GM18867 (cell line): ENCODE measurements at regions not wholly inside any gene's neighbourhood (a gene's known extent, or its start where the extent isn't known, plus 50 kb on each side); places are given as distances from the start of the nearest gene placed in this dataset.
"Not testable (repeated sequence)": the region's sequence is repeated elsewhere in the genome, so short reads cannot be mapped to it uniquely, and the experiment has no call there.

ENCODE experiments used
- ATAC-seq: cut with Tn5 transposase; IDR thresholded peaks from one replicate; pipeline ENCODE4 v1.9.1; 2021; ENCODE audit warnings: mild to moderate bottlenecking, moderate library complexity; ENCODE audit not compliant: unreplicated experiment

DNA sequence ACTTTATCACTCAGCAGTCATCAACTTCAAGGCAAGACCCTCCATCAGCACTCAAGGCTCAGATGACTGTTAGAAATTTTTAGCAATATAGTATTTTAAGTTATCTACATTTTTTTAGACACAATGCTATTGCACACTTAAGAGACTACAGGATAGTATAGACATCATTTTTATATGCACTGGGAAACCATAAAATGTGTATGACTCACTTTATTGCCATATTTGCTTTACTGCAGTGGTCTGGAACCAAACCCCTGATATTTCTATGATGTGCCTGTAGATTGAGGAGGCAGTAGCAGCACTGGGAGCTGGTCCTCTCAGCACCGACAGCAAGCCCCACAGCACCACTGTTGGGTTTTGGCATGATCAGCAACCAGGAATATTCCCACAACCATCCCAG, 264.8 kb upstream of the HNRNPA3 start:
- no peak for ATAC-seq

DNA sequence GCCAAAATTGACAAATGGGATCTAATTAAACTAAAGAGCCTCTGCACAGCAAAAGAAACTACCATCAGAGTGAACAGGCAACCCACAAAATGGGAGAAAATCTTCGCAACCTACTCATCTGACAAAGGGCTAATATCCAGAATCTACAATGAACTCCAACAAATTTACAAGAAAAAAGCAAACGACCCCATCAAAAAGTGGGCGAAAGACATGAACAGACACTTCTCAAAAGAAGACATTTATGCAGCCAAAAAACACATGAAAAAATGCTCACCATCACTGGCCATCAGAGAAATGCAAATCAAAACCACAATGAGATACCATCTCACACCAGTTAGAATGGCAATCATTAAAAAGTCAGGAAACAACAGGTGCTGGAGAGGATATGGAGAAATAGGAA, 261.4 kb upstream of the HNRNPA3 start:
- ATAC-seq = not testable (repeated sequence)

DNA sequence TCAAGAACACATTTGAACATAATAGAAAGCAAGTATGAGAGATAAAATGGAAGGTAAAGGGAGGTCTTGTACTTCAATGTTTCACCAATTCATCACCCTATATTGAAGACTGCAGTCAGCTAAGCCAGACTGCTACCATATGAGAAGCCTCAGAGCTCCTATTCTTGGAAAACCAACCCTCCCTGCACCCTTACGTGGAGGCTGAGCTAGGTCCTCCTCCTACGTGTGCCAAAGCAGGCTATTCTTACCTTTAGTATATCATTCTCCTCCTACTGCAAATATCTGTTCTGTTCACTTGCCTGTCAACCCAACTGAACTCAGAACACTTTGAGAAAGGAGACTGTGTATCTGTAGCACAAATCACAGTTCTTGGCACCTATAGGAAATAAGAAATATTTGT, 255.8 kb upstream of the HNRNPA3 start:
- no peak for ATAC-seq

GRCh38 chr2:176959614-176960013, 253.0 kb upstream of the HNRNPA3 start:
- no peak for ATAC-seq

GRCh38 chr2:176960061-176960460, 252.5 kb upstream of the HNRNPA3 start:
- ATAC-seq = no peak

DNA sequence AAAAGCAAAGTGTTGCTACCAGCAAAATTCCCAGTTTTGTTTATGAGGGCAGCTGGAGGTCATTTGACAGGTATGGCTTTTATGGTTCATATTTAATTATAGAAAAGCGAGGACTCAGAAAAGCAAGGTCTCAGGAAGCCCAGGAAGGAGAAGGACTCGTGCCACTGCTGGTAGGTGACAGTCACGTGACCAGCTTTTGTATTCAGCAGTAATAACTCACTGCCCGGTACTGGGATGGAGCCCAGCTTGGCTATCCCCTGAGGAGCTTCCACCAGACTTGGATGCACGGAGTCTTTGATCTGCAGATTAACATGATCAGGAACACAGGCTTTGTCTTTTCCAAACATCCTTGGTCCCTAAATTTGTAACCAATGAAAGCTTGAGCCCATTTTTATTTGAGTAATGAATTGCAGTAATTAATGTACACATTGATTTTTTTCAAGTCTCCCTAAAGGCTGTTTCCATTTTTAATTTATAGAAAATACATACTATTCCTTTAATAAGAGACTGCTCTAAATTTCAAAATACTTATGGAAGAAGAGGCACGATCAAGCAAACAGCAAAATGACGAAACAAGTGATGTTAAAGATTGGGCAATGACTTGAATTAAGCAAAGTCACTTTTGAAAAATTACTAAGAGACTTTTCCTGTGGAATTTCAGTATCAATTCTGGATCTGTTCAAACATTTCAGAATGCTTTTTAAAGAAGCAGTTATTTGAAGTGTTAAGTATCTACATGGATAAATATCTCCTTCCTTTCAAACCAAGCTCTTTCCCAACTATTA, 251.7 kb upstream of the HNRNPA3 start:
- ATAC-seq = no peak

DNA sequence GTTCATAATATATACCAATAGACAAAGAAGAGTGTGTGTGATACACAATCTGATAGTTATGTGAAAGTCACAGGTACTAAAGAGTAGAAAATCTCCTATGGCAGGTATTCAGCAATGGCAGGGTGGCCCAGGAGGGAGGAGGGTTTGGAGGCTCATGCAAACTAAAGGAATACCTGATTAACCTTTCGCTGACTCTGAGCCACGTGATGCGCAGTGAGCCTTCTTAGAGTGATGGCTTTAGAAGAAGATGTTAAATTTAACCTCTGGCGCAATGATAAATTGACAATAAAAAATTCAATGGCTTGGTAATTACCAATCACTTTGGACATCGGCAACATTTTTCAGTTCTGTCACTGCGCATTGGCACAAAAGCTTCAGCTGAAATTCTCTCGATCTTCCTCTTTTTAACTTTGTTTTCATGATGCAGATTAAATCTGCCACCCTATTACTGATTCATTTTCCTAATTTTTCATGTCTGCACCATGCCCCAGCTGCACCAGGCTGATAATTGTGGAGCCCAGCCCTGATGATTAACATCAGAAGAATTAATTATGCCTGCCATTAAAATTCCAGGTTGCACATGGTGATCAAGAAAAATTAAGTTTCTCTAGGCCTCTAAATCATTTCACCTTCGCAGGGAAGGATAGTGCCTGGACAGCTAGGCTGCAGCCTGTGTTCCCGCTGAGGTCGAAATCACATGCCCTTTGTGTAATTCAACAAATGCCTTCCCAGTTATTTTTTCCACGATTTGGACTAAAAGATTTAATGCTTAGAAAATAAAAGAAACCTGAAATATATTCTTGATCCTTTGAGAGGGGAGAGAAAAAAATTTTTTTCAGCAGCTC, 250.6 kb upstream of the HNRNPA3 start:
- no peak for ATAC-seq

- no peak for ATAC-seq
Measured at GRCh38 chr2:176963568-176964287, 248.9 kb upstream of the HNRNPA3 start.

GRCh38 chr2:176967911-176968450, 244.6 kb upstream of the HNRNPA3 start:
- ATAC-seq = no peak

DNA sequence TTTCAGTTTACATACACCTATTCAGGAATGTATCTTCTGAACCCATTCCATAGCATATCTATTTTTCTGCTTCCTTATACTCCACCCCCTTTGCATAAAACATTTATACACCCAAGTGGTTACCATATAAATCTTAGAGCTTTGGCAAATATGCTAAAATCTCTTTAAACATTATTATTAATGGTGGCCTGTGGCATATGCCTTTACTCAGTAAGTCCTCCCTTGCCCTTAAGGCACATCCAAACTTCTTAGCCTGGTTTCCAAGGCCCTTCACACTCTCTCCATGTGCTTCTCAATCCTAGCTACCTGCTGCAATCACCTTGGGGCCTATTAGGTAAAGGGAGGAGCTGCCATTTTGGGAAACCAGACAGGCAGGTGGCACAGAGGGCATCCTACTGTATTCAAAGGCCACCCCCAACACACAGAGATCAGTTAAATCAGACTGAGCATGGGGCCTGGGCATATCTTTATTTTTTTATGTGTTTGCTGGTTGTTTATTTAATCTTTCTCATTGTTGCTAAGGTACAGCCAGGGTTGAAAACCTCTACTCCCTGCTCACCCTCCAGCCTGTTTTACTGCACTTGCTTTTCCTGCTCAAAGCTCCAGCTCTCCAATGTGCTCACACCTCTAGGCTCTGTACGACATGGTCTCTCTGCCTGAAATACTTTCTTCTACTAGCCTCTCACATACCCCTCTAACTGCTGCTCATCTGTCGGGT, 242.8 kb upstream of the HNRNPA3 start:
- no peak for ATAC-seq

- ATAC-seq = no peak
Measured at GRCh38 chr2:176976736-176977685, 235.6 kb upstream of the HNRNPA3 start.

DNA sequence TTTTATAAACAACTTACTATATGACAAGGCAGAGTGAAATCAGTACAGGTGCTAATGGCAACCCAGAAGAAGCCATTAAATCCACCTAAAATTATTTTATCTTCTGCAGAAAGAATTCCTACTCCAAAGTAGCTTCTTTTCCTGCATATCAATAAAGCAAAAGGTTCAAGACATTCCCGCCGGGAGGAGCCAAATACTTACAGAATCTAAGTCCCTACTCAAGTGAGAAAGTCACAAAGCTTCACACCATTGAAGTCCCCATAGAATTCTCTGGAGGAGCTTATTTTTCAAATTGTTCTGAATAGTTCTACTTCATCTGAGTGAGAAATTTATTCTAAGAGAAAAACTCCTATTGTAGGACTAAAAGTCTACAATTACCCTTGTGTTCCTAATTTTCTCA, 233.7 kb upstream of the HNRNPA3 start:
- ATAC-seq = no peak

DNA sequence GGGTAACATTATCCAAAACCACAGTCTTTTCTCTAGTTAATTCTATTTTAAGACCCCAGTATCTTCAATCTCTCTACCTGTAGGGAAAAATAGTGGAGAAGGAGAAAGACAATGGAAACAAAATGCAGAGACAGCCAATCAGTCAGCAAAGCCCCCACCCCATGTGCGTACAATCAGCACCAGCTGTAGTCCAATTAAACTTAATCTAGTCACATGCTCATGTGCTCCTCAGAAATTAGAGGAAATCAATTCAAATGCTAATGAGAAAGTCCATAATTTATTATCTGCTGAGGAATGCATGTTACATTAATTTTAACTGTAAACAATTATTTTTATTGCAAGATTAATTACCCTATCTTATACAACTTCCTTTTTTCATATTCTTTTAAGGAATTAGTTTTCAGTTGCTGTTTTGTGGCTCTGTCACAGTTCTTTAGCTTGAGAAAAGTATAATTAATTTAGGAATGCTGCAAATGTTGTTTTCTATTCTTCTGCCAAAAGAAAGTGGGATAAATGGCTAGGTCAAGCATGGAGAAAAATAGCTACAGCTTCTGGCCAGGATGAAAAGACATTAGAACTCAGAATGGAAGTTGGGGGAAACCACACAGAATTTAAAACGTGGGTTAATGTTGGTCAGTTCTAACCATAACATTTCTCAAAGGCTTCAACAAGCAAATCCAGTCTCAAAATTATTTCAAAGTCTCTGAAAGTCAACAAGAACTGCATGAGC, 232.4 kb upstream of the HNRNPA3 start:
- ATAC-seq = no peak

- ATAC-seq = no peak
Measured at GRCh38 chr2:176984987-176985386, 227.6 kb upstream of the HNRNPA3 start.

DNA sequence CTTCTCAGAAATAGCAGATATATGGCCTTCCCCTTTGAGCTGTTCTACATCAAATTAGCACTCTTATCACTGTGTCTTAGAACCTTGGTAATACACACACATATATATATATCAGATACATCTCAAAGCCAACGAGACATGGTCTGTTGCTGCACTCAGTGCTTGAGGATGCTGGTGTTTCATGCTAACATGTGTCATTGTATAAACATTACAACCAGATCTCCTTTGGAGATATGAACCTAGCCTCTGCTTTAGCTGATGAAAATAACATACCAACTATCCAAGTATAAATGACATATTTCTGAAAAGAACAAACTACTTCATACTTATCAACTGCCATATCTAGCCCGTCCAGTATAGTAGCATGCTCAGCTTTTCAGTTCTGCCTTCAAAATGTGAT, 226.7 kb upstream of the HNRNPA3 start:
- no peak for ATAC-seq

- no peak for ATAC-seq
Measured at GRCh38 chr2:176986487-176986886, 226.1 kb upstream of the HNRNPA3 start.

- ATAC-seq = no peak
Measured at GRCh38 chr2:176991411-176991810, 221.2 kb upstream of the HNRNPA3 start.

- peak; percentile 57 for ATAC-seq
Measured at GRCh38 chr2:176997074-176997791, 215.4 kb upstream of the HNRNPA3 start.
